HG02943 (cell line): ENCODE measurements at regions not wholly inside any gene's neighbourhood (a gene's known extent, or its start where the extent isn't known, plus 50 kb on each side); places are given as distances from the start of the nearest gene placed in this dataset.
"Not testable (repeated sequence)": the region's sequence is repeated elsewhere in the genome, so short reads cannot be mapped to it uniquely, and the experiment has no call there.

ENCODE experiments used
- ATAC-seq: cut with Tn5 transposase; IDR thresholded peaks from one replicate; pipeline ENCODE4 v1.9.1; 2021; ENCODE audit warnings: mild to moderate bottlenecking, low read depth, moderate library complexity; ENCODE audit not compliant: unreplicated experiment

GRCh38 chr6:165015676-165016075 lies 293.7 kb downstream of the C6orf118 start:
- no peak for ATAC-seq

- ATAC-seq: no peak
Observed at GRCh38 chr6:165013701-165014100, 295.7 kb downstream of the C6orf118 start.

GRCh38 chr6:165012183-165012582 lies 297.2 kb downstream of the C6orf118 start:
- no peak for ATAC-seq

GRCh38 chr6:165010556-165011535 lies 298.6 kb downstream of the C6orf118 start:
- ATAC-seq: no peak

- no peak for ATAC-seq
Observed at GRCh38 chr6:165008971-165009370, 300.4 kb downstream of the C6orf118 start.

- no peak for ATAC-seq
Observed at GRCh38 chr6:165002866-165003265, 306.5 kb downstream of the C6orf118 start.

- no peak for ATAC-seq
Observed at GRCh38 chr6:165002358-165002757, 307.0 kb downstream of the C6orf118 start.

- ATAC-seq: no peak
Observed at GRCh38 chr6:165001502-165002157, 307.8 kb downstream of the C6orf118 start.

GRCh38 chr6:164998297-164998696 lies 311.1 kb downstream of the C6orf118 start:
- ATAC-seq: no peak

GRCh38 chr6:164996838-164997237 lies 312.6 kb downstream of the C6orf118 start:
- no peak for ATAC-seq

- no peak for ATAC-seq
Observed at GRCh38 chr6:164991573-164991972, 317.8 kb downstream of the C6orf118 start.

GRCh38 chr6:164990901-164991300 lies 318.5 kb downstream of the C6orf118 start:
- no peak for ATAC-seq

GRCh38 chr6:164982389-164982788 lies 327.0 kb downstream of the C6orf118 start:
- no peak for ATAC-seq

- no peak for ATAC-seq
Observed at GRCh38 chr6:164967102-164967501, 342.3 kb downstream of the C6orf118 start.

- no peak for ATAC-seq
Observed at GRCh38 chr6:164962805-164963204, 346.6 kb downstream of the C6orf118 start.

- ATAC-seq: no peak
Observed at GRCh38 chr6:164947164-164947563, 362.2 kb downstream of the C6orf118 start.

GRCh38 chr6:164942271-164942670 lies 367.1 kb downstream of the C6orf118 start:
- ATAC-seq: no peak

- ATAC-seq: not testable (repeated sequence)
Observed at GRCh38 chr6:164933238-164933794, 376.1 kb downstream of the C6orf118 start.

GRCh38 chr6:164929408-164929977 lies 379.9 kb downstream of the C6orf118 start:
- ATAC-seq: no peak

- no peak for ATAC-seq
Observed at GRCh38 chr6:164928728-164929407, 380.5 kb downstream of the C6orf118 start.
